GM12878 (cell line): ENCODE measurements at regions not wholly inside any gene's neighbourhood (a gene's known extent, or its start where the extent isn't known, plus 50 kb on each side); places are given as distances from the start of the nearest gene placed in this dataset.

ENCODE experiments used
- ATAC-seq: fragments of 200-7000 bp; cut with Tn5 transposase; 3 replicates; pipeline ENCODE4 v1.9.1; 2020; ENCODE audit warnings: mild to moderate bottlenecking, moderate library complexity
- BruUV-seq: library from RNA; stranded (reverse); fragments of 400-500 nt; replicated peaks from 2 replicates; lab custom pipeline; 2021; lab: Mats Ljungman, UMichigan
- CTCF ChIA-PET: fragments of 300-600 bp; sonication (Branson Sonifier 250); formaldehyde crosslinking; extraction: SDS; loops from one replicate; lab custom pipeline; 2021; ENCODE audit warnings: inconsistent platforms; lab: Yijun Ruan, JAX
- POLR2A ChIA-PET: fragments of 350-600 bp; formaldehyde crosslinking; extraction: SDS; loops from one replicate; lab custom pipeline; 2021; ENCODE audit warnings: inconsistent platforms; lab: Charles Lee
- RAD21 ChIA-PET: fragments of 300-600 bp; sonication (Branson Sonifier 250); formaldehyde crosslinking; loops from one replicate; lab custom pipeline; 2023; ENCODE audit warnings: antibody characterized with exemption; ENCODE audit not compliant: unreplicated experiment; lab: Charles Lee
- SMC1A ChIA-PET: fragments of 300-600 bp; sonication (Branson Sonifier 250); formaldehyde crosslinking; loops from one replicate; lab custom pipeline; 2023; ENCODE audit not compliant: unreplicated experiment, uncharacterized antibody; lab: Charles Lee
- DNase-seq: peaks from one replicate; pipeline ENCODE4 v3.0.0-alpha.2; 2011; ENCODE audit warnings: low read depth, low spot score
- FAIRE-seq: peaks from 3 replicates; lab custom pipeline; 2011; peaks lifted over from hg19 to GRCh38; lab: Jason Lieb, UNC
- H2AFZ ChIP-seq: 2 replicates; pipeline ENCODE4 v1.6.0; 2011; ENCODE audit warnings: low read depth, low read length, control low read depth; ENCODE audit not compliant: control insufficient read depth
- H3K27ac ChIP-seq: 2 replicates; pipeline ENCODE4 v1.5.1; 2011; ENCODE audit warnings: control low read depth; ENCODE audit not compliant: control insufficient read depth, insufficient read depth
- H3K27me3 ChIP-seq, 2 experiments: replicated peaks in 1 of 2; 2 replicates each; pipeline versions ENCODE4 v1.6.0 to v1.6.1; 2011; ENCODE audit warnings: low read length in 1 of 2; ENCODE audit not compliant: control insufficient read depth in 2 of 2, insufficient read depth in 2 of 2
- H3K36me3 ChIP-seq, 2 experiments: 2 replicates each; pipeline ENCODE4 v1.5.1; 2011; ENCODE audit warnings: low read length in 1 of 2; ENCODE audit not compliant: control insufficient read depth in 2 of 2, insufficient read depth in 2 of 2
- H3K4me1 ChIP-seq: 2 replicates; pipeline ENCODE4 v1.6.1; 2011; ENCODE audit warnings: mild to moderate bottlenecking, low read length, moderate library complexity, mixed read lengths; ENCODE audit not compliant: control insufficient read depth, insufficient read depth
- H3K4me2 ChIP-seq: 2 replicates; pipeline ENCODE4 v1.6.0; 2011; ENCODE audit warnings: control low read depth; ENCODE audit not compliant: control insufficient read depth, insufficient read depth
- H3K4me3 ChIP-seq: fragments of 200-600 bp; sonication (generic); 2 replicates; pipeline ENCODE4 v1.5.1; 2016
- H3K79me2 ChIP-seq: 2 replicates; pipeline ENCODE4 v1.6.0; 2011; ENCODE audit warnings: low read length; ENCODE audit not compliant: control insufficient read depth, insufficient read depth
- H3K9ac ChIP-seq: 2 replicates; pipeline ENCODE4 v1.8.0; 2011; ENCODE audit warnings: low read length, control low read depth, mixed read lengths; ENCODE audit not compliant: control insufficient read depth, insufficient read depth
- H3K9me3 ChIP-seq: replicated peaks from 3 replicates; pipeline ENCODE4 v1.5.1; 2011; ENCODE audit warnings: mild to moderate bottlenecking, low read length; ENCODE audit not compliant: control insufficient read depth, insufficient read depth
- H4K20me1 ChIP-seq: 2 replicates; pipeline ENCODE4 v1.6.0; 2011; ENCODE audit not compliant: control insufficient read depth, insufficient read depth
- GATAD2B ChIP-seq: fragments of 450-650 bp; conservative IDR thresholded peaks from 2 replicates; pipeline ENCODE4 v1.6.1; 2017; ENCODE audit warnings: low read depth, mild to moderate bottlenecking, moderate library complexity
- MXI1 ChIP-seq: fragments of 150-350 bp; IDR thresholded peaks from 2 replicates; pipeline ENCODE4 v1.6.1; 2011; ENCODE audit warnings: low read depth, mild to moderate bottlenecking, inconsistent platforms, low read length, improper control_type of control experiment
- POLR2AphosphoS5 ChIP-seq: IDR thresholded peaks from 2 replicates; pipeline ENCODE4 v1.6.1; 2011; ENCODE audit warnings: mild to moderate bottlenecking, low read length, inconsistent platforms
- SMARCA5 ChIP-seq: fragments of 450-650 bp; IDR thresholded peaks from 2 replicates; pipeline ENCODE4 v1.6.1; 2017; ENCODE audit warnings: mild to moderate bottlenecking
- STAT3 ChIP-seq: IDR thresholded peaks from 2 replicates; pipeline ENCODE4 v1.6.1; 2011; ENCODE audit warnings: low read depth, low read length, improper control_type of control experiment
- ZBTB4 ChIP-seq: fragments of 450-650 bp; formaldehyde crosslinking; IDR thresholded peaks from 2 replicates; pipeline ENCODE4 v1.4.0; 2022; ENCODE audit warnings: mild to moderate bottlenecking, moderate library complexity
- ZNF384 ChIP-seq: IDR thresholded peaks from 2 replicates; pipeline ENCODE4 v1.6.1; 2012; ENCODE audit warnings: low read depth, mild to moderate bottlenecking, low read length, improper control_type of control experiment, borderline replicate concordance
- WGBS: methylation state at CpG from one replicate; pipeline ENCODE4 v1.1.6; 2016; ENCODE audit warnings: low lambda C conversion rate; ENCODE audit not compliant: insufficient replicate concordance, insufficient coverage; ENCODE audit errors: missing lambda C conversion rate; 5-methylcytosine and 5-hydroxymethylcytosine counted together
- in situ Hi-C: fragments of 300-500 bp; cut with MboI; formaldehyde crosslinking; loops from 9 replicates; pipeline ENCODE4 v1.14.3; 2018; ENCODE audit warnings: mixed read lengths
- intact Hi-C: fragments of 100-400 bp; cut with micrococcal nuclease; formaldehyde crosslinking; loops from one replicate; pipeline ENCODE4 v1.14.2; 2022; ENCODE audit not compliant: unreplicated experiment
- TF ChIP-seq, protein P1 (sequence below): IDR thresholded peaks from 2 replicates; pipeline ENCODE4 v1.6.1; 2011; ENCODE audit warnings: low read depth, mild to moderate bottlenecking, low read length, moderate library complexity, borderline replicate concordance; ENCODE audit errors: extremely low read depth

GRCh38 chr11:119515771-119516400, 92.9 kb upstream of the THY1 start (continued):
- no peak for TF ChIP-seq ZBTB4 (CRISPR knock-in tag)
- TF ChIP-seq POLR2AphosphoS5: no peak

DNA sequence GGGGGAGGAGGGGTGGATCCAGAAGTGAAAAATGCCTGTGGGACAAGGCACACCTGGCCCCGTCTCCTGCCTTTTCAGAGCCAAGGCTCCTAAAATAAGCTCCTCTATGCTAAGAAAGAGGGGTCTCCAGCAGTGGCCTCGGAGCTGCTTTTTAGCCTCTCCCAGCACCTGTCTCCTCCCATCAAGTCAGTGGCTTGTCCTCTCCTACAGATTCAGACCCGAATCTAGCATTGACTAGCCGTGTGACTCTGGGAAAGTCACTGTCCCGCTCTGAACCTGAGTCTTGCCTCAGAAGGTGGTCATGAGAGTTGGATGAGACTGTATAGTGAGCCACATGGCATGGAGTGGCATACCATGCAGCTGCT, 90.8 kb upstream of the THY1 start:
- Histone ChIP-seq H2AFZ (no peak overlapping the region), H3K27ac (no peak overlapping the region), H3K79me2 (no peaks in the 10 kb centered on the region), H3K4me2 (no peak overlapping the region), H4K20me1 (no peaks in the 10 kb centered on the region), H3K9ac (no peak overlapping the region), H3K4me1 (peaks cover 20% of the 10 kb centered on the region), H3K9me3 (no peaks in the 10 kb centered on the region), H3K36me3 (no peaks in the 10 kb centered on the region), H3K4me3 (no peak overlapping the region), H3K27me3 (peaks cover 0 to 3% of the 10 kb centered on the region in 2 experiments; a peak in 2 of 4 replicates)
- POLR2A ChIA-PET: interaction anchor here (2.3 kb wide), 1 partner anchor 11 kb away, joined by 7 read pairs; no protein-coding TSS in a partner anchor
- FAIRE-seq (no peak), DNase-seq (no peak), ATAC-seq (no peak)
- BruUV-seq: no TSS peak
- CTCF ChIA-PET: interaction anchor here (1.2 to 7.2 kb wide), 3 partner anchors 20 to 118 kb away, joined by 3 to 41 read pairs (median 5); no protein-coding TSS in a partner anchor
- RAD21 ChIA-PET: interaction anchor here (1.8 to 2.0 kb wide), 2 partner anchors 19 to 160 kb away, joined by 4 to 7 read pairs; no protein-coding TSS in a partner anchor
- TF ChIP-seq SMARCA5 (no peak), STAT3 (no peak), ZNF384 (no peak), MXI1 (no peak), GATAD2B (no peak)
- TF ChIP-seq, protein P1, sequence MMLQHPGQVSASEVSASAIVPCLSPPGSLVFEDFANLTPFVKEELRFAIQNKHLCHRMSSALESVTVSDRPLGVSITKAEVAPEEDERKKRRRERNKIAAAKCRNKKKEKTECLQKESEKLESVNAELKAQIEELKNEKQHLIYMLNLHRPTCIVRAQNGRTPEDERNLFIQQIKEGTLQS: no peak
- WGBS: 47% methylated on average over 5 of the region's 5 CpGs
- intact Hi-C loops (no loop called here), in situ Hi-C loops (no loop called here)
- SMC1A ChIA-PET: interaction anchor here (2.0 to 2.3 kb wide), 2 partner anchors 10 to 20 kb away, joined by 10 to 12 read pairs; no protein-coding TSS in a partner anchor
